Trophoblast cell (in vitro differentiated cells and primary cell): ENCODE measurements at regions not wholly inside any gene's neighbourhood (a gene's known extent, or its start where the extent isn't known, plus 50 kb on each side); places are given as distances from the start of the nearest gene placed in this dataset.
A peak's percentile ranks its signal among the peaks of the same experiment; 100 is the strongest.

Experiments used
- DNase-seq, 2 donors: peaks; one replicate each; pipeline ENCODE4 v3.0.0-alpha.2; 2016
- H2AFZ ChIP-seq: 2 replicates; pipeline ENCODE4 v1.6.1; 2013; ENCODE audit warnings: low read length, moderate library complexity, mild to moderate bottlenecking; ENCODE audit not compliant: insufficient read depth, poor library complexity
- H2AK5ac ChIP-seq: 2 replicates; pipeline ENCODE4 v1.6.1; 2013; ENCODE audit warnings: mild to moderate bottlenecking, low read length
- H2BK120ac ChIP-seq: 2 replicates; pipeline ENCODE4 v1.6.1; 2013; ENCODE audit warnings: low read length, mild to moderate bottlenecking, moderate library complexity; ENCODE audit not compliant: insufficient read depth, poor library complexity
- H2BK12ac ChIP-seq: 2 replicates; pipeline ENCODE4 v1.6.1; 2013; ENCODE audit warnings: mild to moderate bottlenecking, low read length, moderate library complexity
- H2BK5ac ChIP-seq: 2 replicates; pipeline ENCODE4 v1.6.1; 2013; ENCODE audit warnings: low read length, low read depth, moderate library complexity, mild to moderate bottlenecking; ENCODE audit not compliant: poor library complexity
- H3K14ac ChIP-seq: 2 replicates; pipeline ENCODE4 v1.6.1; 2013; ENCODE audit warnings: mild to moderate bottlenecking, low read length
- H3K18ac ChIP-seq: 2 replicates; pipeline ENCODE4 v1.6.1; 2013; ENCODE audit warnings: mild to moderate bottlenecking, low read length
- H3K23ac ChIP-seq: 2 replicates; pipeline ENCODE4 v1.6.1; 2013; ENCODE audit warnings: low read length
- H3K27ac ChIP-seq: 2 replicates; pipeline ENCODE4 v1.5.1; 2013; ENCODE audit warnings: low read depth, mild to moderate bottlenecking, inconsistent platforms, low read length, moderate library complexity
- H3K27me3 ChIP-seq: 2 replicates; pipeline ENCODE4 v1.6.1; 2013; ENCODE audit warnings: inconsistent platforms, mild to moderate bottlenecking, low read length, moderate library complexity; ENCODE audit not compliant: insufficient read depth
- H3K36me3 ChIP-seq, 2 experiments: 1 replicate in 1 of 2; 2 replicates in 1 of 2; pipeline ENCODE4 v1.6.1; 2013; ENCODE audit warnings: low read length in 2 of 2, mild to moderate bottlenecking in 2 of 2, moderate library complexity in 1 of 2; ENCODE audit not compliant: insufficient read depth in 2 of 2, control insufficient read depth in 1 of 2
- H3K4ac ChIP-seq: 2 replicates; pipeline ENCODE4 v1.6.1; 2013; ENCODE audit warnings: low read depth, mild to moderate bottlenecking, low read length, moderate library complexity
- H3K4me1 ChIP-seq, 2 experiments: 1 replicate in 1 of 2; 2 replicates in 1 of 2; pipeline ENCODE4 v1.6.1; 2013; ENCODE audit warnings: low read length in 2 of 2, mild to moderate bottlenecking in 2 of 2, moderate library complexity in 1 of 2; ENCODE audit not compliant: insufficient read depth in 2 of 2, control insufficient read depth in 1 of 2
- H3K4me2 ChIP-seq: 2 replicates; pipeline ENCODE4 v1.6.1; 2013; ENCODE audit warnings: inconsistent platforms, mild to moderate bottlenecking, low read length, moderate library complexity
- H3K4me3 ChIP-seq: 2 replicates; pipeline ENCODE4 v1.5.1; 2013; ENCODE audit warnings: mild to moderate bottlenecking, low read depth, low read length, inconsistent platforms
- H3K79me1 ChIP-seq: one replicate; pipeline ENCODE4 v1.6.1; 2013; ENCODE audit warnings: low read length
- H3K79me2 ChIP-seq: 2 replicates; pipeline ENCODE4 v1.6.1; 2013; ENCODE audit warnings: low read length, mild to moderate bottlenecking; ENCODE audit not compliant: control insufficient read depth, insufficient read depth, poor library complexity
- H3K9ac ChIP-seq: 2 replicates; pipeline ENCODE4 v1.6.1; 2013; ENCODE audit warnings: mild to moderate bottlenecking, low read length
- H3K9me3 ChIP-seq: 2 replicates; pipeline ENCODE4 v1.6.1; 2013; ENCODE audit warnings: low read depth, mild to moderate bottlenecking, control low read depth, inconsistent platforms, low read length; ENCODE audit not compliant: insufficient read depth
- H4K12ac ChIP-seq: 2 replicates; pipeline ENCODE4 v1.6.1; 2013; ENCODE audit warnings: low read depth, mild to moderate bottlenecking, low read length, moderate library complexity
- H4K8ac ChIP-seq: 2 replicates; pipeline ENCODE4 v1.6.1; 2013; ENCODE audit warnings: low read depth, mild to moderate bottlenecking, low read length, moderate library complexity
- H4K91ac ChIP-seq: one replicate; pipeline ENCODE4 v1.6.1; 2013; ENCODE audit warnings: low read depth, mild to moderate bottlenecking, low read length, moderate library complexity
- WGBS: extraction: QIAGEN DNeasy Blood & Tissue Kit; methylation state at CpG from one replicate; pipeline ENCODE4 v1.1.7; 2013; ENCODE audit warnings: missing lambda C conversion rate; ENCODE audit not compliant: insufficient read length, insufficient coverage; ENCODE audit errors: extremely low coverage; 5-methylcytosine and 5-hydroxymethylcytosine counted together

GRCh38 chr1:238776126-238776525, 610.2 kb upstream of the CHRM3 start:
- H3K36me3 ChIP-seq: no peaks in the 10 kb centered on the region
- no peak overlapping the region for H2BK120ac ChIP-seq
- H3K79me1 ChIP-seq: no peaks in the 10 kb centered on the region
- H3K23ac ChIP-seq: no peak overlapping the region
- no peak for DNase-seq
- no peaks in the 10 kb centered on the region for H3K79me2 ChIP-seq
- no peak overlapping the region for H3K4ac ChIP-seq
- no peak overlapping the region for H4K8ac ChIP-seq
- no peak overlapping the region for H2AFZ ChIP-seq
- H4K12ac ChIP-seq: no peak overlapping the region
- no peak overlapping the region for H3K4me3 ChIP-seq
- WGBS: no CpG with 5 or more reads among the region's 3 CpGs
- H2BK12ac ChIP-seq: no peak overlapping the region
- H4K91ac ChIP-seq: no peak overlapping the region
- H3K27ac ChIP-seq: no peak overlapping the region
- H2BK5ac ChIP-seq: no peak overlapping the region
- no peak overlapping the region for H3K14ac ChIP-seq
- H2AK5ac ChIP-seq: no peak overlapping the region
- no peaks in the 10 kb centered on the region for H3K4me1 ChIP-seq
- no peaks in the 10 kb centered on the region for H3K9me3 ChIP-seq
- no peak overlapping the region for H3K9ac ChIP-seq
- no peak overlapping the region for H3K4me2 ChIP-seq
- no peak overlapping the region for H3K18ac ChIP-seq
- no peaks in the 10 kb centered on the region for H3K27me3 ChIP-seq

GRCh38 chr1:238772322-238772721, 614.0 kb upstream of the CHRM3 start:
- Histone ChIP-seq H3K79me2 (no peaks in the 10 kb centered on the region), H3K18ac (no peak overlapping the region), H2AK5ac (no peak overlapping the region), H4K8ac (no peak overlapping the region), H3K27ac (no peak overlapping the region), H3K14ac (no peak overlapping the region), H2AFZ (no peak overlapping the region), H3K9ac (no peak overlapping the region), H3K36me3 (no peaks in the 10 kb centered on the region), H3K79me1 (no peaks in the 10 kb centered on the region), H4K12ac (no peak overlapping the region), H3K4me1 (no peaks in the 10 kb centered on the region), H2BK120ac (no peak overlapping the region), H2BK12ac (no peak overlapping the region), H3K4me2 (no peak overlapping the region), H3K4me3 (no peak overlapping the region), H3K27me3 (no peaks in the 10 kb centered on the region), H3K9me3 (no peaks in the 10 kb centered on the region), H4K91ac (no peak overlapping the region), H3K23ac (no peak overlapping the region), H2BK5ac (no peak overlapping the region), H3K4ac (no peak overlapping the region)
- peak in 1 of 2 donors; percentile 50 for DNase-seq
- WGBS: no CpG with 5 or more reads among the region's 2 CpGs

- Histone ChIP-seq H3K23ac (no peak overlapping the region), H4K8ac (no peak overlapping the region), H2BK12ac (no peak overlapping the region), H3K79me1 (no peaks in the 10 kb centered on the region), H2BK5ac (no peak overlapping the region), H3K4ac (no peak overlapping the region), H3K4me1 (no peaks in the 10 kb centered on the region), H3K4me2 (no peak overlapping the region), H3K14ac (no peak overlapping the region), H3K27ac (no peak overlapping the region), H3K4me3 (no peak overlapping the region), H3K79me2 (no peaks in the 10 kb centered on the region), H3K36me3 (no peaks in the 10 kb centered on the region), H4K12ac (no peak overlapping the region), H2BK120ac (no peak overlapping the region), H3K27me3 (no peaks in the 10 kb centered on the region), H3K18ac (no peak overlapping the region), H2AK5ac (no peak overlapping the region), H3K9ac (no peak overlapping the region), H3K9me3 (no peaks in the 10 kb centered on the region), H2AFZ (no peak overlapping the region), H4K91ac (no peak overlapping the region)
- WGBS: no CpG with 5 or more reads among the region's 2 CpGs
- DNase-seq: no peak
Observed at GRCh38 chr1:238767321-238767720, 619.0 kb upstream of the CHRM3 start.

- no peak overlapping the region for H2BK5ac ChIP-seq
- no peak overlapping the region for H2BK12ac ChIP-seq
Observed at GRCh38 chr1:238764779-238765178, 621.6 kb upstream of the CHRM3 start.

More at GRCh38 chr1:238764779-238765178, 621.6 kb upstream of the CHRM3 start:
- no CpG with 5 or more reads among the region's 2 CpGs for WGBS
- H3K79me2 ChIP-seq: no peaks in the 10 kb centered on the region
- no peak overlapping the region for H2BK120ac ChIP-seq
- H3K9me3 ChIP-seq: no peaks in the 10 kb centered on the region
- H3K4ac ChIP-seq: no peak overlapping the region
- H2AK5ac ChIP-seq: no peak overlapping the region
- H3K79me1 ChIP-seq: no peaks in the 10 kb centered on the region
- no peak for DNase-seq
- H3K9ac ChIP-seq: no peak overlapping the region
- H3K23ac ChIP-seq: no peak overlapping the region
- no peak overlapping the region for H4K91ac ChIP-seq
- no peak overlapping the region for H3K18ac ChIP-seq
- no peak overlapping the region for H3K4me2 ChIP-seq
- no peak overlapping the region for H4K8ac ChIP-seq
- H3K36me3 ChIP-seq: no peaks in the 10 kb centered on the region
- no peak overlapping the region for H3K4me3 ChIP-seq
- no peak overlapping the region for H4K12ac ChIP-seq
- no peak overlapping the region for H3K14ac ChIP-seq
- no peaks in the 10 kb centered on the region for H3K4me1 ChIP-seq
- no peak overlapping the region for H3K27ac ChIP-seq
- no peaks in the 10 kb centered on the region for H3K27me3 ChIP-seq
- no peak overlapping the region for H2AFZ ChIP-seq
